ENCODE measurements at regions not wholly inside any gene's neighbourhood (a gene's known extent, or its start where the extent isn't known, plus 50 kb on each side); places are given as distances from the start of the nearest gene placed in this dataset.
"Not testable (repeated sequence)": the region's sequence is repeated elsewhere in the genome, so short reads cannot be mapped to it uniquely, and the experiment has no call there.

DNA sequence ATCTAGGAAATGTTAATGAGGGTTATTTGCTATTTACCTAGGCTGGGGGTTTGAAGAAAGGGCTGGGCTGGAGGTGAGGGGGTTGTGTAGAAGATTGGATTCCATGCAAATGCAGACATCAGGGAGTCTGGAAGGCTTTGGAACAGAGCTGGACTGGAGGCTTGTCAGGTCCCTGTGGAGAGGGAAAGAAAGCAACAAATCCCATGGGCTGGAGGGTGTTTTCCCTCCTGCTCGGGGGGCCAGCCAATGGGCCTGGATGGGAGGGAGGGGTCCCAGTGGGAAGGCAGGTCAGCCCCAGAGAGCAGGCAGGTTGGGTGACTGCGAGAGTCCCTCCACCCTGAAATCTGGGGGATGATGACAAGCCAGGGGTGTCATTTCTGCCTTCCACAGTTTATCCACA, 431.8 kb downstream of the RPS24 start:
- no peak for DNase-seq

GRCh38 chr10:78467496-78468106, 433.9 kb downstream of the RPS24 start:
- DNase-seq = no peak

DNA sequence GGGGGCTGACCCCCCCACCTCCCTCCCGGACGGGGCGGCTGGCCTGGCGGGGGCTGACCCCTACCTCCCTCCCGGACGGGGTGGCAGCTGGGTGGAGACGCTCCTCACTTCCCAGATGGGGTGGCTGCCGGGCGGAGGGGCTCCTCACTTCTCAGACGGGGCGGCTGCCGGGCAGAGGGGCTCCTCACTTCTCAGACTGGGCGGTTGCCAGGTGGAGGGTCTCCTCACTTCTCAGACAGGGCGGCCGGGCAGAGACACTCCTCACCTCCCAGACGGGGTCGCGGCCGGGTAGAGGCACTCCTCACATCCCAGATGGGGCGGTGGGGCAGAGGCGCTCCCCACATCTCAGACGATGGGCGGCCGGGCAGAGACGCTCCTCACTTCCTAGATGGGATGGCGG, 435.1 kb downstream of the RPS24 start:
- not testable (repeated sequence) for DNase-seq

GRCh38 chr10:78470267-78471103, 436.8 kb downstream of the RPS24 start:
- no peak for DNase-seq

DNA sequence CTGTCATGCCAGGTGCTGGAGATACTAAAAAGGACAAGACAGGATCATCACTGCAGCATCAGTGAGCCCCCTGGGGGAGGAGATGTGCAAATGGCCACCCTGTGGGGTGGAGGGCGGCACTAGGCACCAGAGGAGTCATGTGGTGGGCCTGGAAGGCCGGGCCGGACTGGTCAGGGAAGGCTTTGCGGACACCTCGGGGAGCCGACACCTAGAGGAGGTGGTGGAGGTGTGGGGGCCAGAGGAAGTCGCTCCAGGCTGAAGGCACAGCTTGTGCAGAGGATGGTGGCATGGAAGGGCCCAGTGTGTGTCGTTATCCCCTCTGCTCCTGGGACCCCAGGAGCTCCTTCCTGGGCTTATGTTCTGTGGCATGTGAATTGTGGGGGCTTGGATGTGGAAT, 437.7 kb downstream of the RPS24 start:
- DNase-seq = no peak

DNA sequence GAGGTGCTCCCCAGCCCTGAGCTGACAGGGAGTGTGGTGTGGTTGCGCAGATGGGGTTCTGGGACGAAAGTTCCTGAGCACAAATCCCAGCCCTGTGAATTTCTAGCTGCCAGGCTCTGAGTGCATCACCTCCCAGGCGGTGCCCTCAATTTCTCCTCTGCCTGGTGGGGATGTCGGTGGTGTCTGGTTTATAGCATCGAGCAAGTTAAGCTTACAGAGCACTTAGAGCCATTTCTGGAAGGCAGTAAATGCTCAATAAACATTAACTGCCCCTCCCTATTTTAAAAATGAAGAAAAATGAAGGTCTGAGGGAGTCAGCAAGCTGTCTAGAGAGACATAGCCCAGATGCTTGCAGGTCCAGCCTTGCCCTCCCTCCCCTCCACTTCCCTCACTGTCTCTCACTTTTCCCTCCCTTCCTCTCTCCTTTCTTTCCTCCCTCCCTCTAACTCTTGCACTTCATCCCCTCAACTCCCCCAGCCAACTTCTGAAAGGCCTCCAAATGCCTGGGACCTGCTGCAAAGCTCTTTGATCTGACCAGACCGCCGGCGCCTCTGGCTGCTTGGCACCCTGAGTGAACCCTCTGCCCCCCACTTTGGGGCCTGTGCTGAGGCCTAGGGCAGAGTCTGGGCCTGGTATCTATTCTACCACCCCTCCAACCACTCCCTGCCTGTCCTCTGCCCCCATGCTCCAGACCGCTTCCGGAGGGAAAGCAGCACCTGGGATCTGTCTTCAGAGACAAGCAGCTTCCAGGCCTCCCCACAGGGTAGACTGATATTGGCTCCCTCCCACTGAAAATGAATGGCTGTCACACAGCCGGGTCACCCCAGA, 438.3 kb downstream of the RPS24 start:
- no peak for DNase-seq

DNA sequence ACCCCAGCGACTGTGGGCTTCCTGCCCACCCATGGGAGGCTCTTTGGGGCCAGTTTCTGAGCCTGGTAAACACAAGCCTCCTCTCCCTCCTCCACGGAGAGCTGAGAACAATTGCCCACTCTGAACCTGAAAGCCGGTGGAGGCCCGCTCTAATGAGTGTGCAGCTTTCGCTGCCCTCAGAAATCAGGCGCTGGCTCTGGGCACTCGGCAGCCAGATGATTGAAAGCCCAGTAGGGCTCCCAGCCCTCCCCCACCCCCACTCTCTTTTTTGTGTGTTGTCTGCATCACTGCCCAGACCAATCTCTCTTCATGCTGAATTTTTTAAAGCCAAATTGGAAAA, 438.9 kb downstream of the RPS24 start:
- peak; percentile 21 for DNase-seq

DNA sequence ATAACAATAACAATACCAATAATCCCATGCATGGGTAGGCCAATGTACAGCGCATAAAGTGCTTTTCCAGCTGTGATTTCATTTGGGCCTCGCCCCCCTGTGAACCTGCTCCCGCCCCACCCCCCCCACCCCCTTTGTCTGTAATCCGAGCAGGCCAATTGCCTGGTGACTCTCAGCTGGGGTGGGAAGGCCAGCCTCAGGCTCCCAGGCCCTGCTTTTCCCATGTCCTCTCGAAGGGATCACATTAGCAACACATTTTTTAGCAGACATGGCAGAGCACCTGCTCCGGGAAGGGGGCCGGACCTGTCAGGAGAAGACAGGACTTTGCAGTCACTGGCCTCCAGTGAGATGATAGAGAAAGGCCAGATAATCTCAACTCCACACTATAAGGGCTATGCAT, 439.3 kb downstream of the RPS24 start:
- DNase-seq = no peak

DNA sequence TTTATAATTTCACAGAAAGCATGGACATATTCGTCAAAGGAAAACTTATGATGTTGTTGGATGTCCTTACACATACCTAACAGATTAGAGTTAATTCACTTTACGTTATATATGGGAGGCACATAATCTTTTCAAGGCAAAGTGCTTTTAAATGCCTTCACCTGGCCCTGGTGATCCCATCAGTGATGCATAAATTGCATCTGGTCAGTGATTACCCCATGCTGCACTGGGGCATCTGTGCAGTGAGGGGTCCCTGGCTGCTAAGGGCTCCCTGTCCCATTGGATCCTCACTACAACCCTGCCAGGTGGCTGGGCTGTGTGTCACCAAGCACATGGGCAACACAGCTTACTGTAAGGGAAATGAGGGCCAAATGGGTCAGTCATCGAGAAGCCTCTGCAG, 441.1 kb downstream of the RPS24 start:
- DNase-seq = no peak

DNA sequence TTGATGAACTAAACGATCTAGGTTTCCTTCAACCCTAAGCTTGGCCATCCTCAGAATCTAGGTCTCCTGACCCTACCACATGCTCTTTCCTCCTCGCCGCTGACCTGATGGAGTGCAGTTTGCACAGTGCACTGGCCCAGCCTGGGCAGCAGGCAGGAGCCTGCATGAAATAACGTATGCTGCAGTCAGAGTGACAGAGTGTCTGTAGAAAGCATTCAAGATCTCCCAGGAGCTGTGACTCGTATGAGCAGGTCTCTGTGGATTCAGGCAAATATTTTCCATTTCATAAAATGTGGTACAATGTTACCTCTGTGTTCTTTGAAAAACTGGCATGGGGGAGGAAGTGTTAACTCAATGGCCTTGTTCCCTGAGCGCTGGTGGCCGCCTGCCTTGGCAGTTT, 441.8 kb downstream of the RPS24 start:
- no peak for DNase-seq

DNA sequence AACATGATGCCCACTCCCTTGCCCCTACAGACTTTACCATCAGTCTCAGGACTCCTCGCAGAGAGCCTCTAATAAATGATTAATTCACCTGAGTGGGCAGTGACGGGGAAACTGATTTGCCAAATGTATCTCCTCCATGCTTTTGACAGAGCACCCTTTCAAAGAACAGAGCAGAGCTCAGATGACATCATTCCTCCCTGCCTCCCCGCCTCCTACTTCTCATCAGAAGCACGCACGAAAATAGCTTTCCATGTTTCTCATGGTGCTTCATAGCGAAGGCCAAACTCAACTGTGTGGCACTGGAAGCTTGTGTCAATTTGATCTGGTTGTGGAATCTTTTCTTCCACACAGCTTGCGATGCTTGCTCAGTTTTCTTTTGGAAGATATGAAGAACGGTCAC, 442.5 kb downstream of the RPS24 start:
- no peak for DNase-seq

DNA sequence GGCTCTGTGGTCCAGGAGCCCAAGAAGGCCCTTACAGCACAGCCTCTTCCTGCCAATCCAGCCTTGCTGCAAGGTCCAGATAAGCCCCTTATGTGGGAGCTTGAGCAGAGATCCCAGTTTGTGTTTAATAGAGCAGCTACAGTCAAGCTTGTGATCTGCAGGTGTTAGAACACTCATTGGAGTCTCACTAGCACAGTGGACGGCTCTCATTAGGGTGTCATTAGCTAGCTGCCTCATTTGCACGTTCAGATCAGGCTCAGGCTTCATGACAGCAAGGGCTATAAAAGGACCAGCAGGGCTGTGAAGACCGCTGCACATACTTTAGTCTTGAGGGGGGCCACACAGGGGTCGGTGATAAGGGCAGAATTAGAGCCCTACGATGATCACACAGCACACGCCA, 443.2 kb downstream of the RPS24 start:
- no peak for DNase-seq

DNA sequence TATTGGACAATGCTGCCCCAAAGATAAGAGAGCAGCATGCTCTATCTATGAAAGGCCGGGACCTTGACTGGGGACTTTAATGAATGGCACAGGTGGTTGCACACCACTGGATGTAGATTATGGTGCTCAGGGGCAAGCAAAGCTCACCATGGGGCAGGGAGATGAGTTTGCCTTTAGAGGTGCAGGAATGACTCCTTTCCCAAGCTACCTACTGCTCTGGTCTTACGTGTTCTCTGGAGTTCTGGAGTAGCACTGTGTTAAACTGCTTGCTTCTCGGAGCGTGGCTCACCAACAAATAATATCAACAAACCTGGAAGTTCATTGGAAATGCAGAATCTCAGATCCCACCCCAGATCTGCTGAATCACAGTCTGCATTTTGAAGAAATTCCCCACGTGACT, 445.3 kb downstream of the RPS24 start:
- no peak for DNase-seq

DNA sequence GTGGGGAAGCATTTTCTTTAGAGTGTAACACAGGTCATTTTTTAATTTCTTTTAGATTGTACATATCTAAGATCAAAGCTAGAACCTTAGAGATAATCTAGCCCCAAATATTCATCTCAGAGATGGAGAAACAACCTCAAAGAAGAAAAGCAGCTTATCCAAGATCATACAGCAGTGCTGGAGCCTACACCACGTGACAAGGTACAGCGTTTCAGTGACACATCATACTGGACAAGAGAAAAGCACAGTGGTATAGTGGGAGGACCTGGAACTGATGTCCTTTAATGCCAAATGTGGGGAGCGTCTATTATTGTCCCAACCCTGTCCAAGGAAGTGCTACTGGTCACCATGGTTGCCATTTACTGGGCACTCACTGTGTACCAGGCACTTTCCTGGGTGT, 445.8 kb downstream of the RPS24 start:
- DNase-seq = no peak

DNA sequence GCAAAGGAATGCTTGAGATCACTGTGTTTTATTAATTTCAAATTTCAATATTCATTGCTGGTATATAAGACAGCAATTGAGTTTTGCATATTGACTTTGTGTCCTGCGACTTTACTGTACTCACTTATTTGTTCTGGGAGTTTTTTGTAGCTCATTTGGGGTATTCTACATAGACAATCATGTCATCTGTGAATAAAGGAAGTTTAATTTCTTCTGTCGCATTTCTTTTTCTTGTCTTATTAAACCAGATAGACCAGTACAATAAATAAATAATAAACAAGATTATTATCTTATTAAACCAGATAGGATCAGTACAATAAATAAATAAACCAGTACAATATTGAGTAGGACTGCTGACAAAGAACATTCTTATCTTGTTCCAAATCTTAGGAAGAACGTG, 448.2 kb downstream of the RPS24 start:
- DNase-seq = no peak

DNA sequence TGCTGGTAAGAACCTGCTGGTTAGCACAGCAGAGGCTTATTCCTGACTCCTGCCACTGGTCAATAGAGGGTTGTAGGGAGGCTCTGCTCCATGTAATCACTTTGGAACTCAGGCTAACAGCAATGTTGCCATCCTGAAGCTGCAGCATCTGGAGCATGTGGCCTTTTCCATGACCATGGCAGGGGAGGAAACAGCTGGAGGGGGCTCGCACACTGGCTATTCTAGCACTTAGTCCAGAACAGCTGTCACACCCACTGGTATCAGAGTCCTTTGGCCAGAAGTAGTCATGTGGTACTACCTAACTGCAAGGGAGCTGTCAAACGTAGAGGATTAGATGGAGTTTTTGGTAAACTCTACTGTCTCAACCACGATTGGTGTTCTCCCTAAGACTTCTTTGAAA, 450.0 kb downstream of the RPS24 start:
- DNase-seq = no peak

DNA sequence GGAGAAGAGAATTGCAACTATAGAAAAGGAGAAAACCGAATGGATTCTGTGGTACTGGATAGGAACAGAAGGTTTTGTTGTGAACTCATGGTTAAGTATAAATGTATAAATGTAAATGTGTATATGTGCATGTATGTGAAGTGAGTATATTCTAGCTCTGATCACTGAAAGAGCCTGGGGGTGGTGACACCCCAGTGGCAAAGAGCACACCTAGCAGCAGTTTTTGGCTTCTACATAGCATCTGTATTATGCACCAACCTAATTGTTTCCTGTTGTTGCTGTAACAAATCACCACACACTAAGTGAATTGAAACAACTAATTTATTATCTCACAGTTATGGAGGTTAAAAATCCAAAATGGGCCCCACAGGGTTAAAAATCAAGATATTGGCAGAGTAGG, 455.4 kb downstream of the RPS24 start:
- DNase-seq = no peak

GRCh38 chr10:78491812-78492211, 458.1 kb downstream of the RPS24 start:
- no peak for DNase-seq

GRCh38 chr10:78492424-78492823, 458.8 kb downstream of the RPS24 start:
- DNase-seq = no peak

DNA sequence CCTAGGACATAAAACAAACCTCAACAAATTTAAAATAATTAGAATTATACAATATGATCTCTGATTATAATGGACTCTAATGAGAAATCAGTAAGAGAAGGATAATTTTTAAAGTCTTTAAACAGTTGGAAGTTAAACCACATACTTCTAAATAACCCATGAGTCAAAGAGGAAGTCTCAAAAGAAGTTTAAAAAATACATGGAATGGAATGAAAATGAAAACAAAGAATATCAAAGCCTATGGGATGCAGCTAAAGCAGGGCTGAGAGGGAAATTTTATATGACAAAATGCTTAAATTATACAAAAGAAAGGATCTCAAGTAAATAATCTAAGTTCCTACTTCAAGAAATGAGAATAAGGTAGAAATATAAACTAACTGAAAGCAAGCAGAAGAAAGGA, 460.5 kb downstream of the RPS24 start:
- no peak for DNase-seq

- DNase-seq = no peak
Measured at GRCh38 chr10:78502210-78502936, 468.7 kb downstream of the RPS24 start.

- no peak for DNase-seq
Measured at GRCh38 chr10:78504181-78504580, 470.5 kb downstream of the RPS24 start.

GRCh38 chr10:78505657-78506056, 472.0 kb downstream of the RPS24 start:
- no peak for DNase-seq
